GM23338 (cell line): ENCODE measurements at regions not wholly inside any gene's neighbourhood (a gene's known extent, or its start where the extent isn't known, plus 50 kb on each side); places are given as distances from the start of the nearest gene placed in this dataset.

ENCODE experiments used
- ATAC-seq: fragments of 200-7000 bp; cut with Tn5 transposase; 3 replicates; pipeline ENCODE4 v1.9.1; 2020
- DNase-seq: peaks from one replicate; pipeline ENCODE4 v3.0.0-alpha.2; 2015; ENCODE audit warnings: low spot score
- H2AFZ ChIP-seq: fragments of 200-600 bp; sonication (generic); 2 replicates; pipeline ENCODE4 v1.8.0; 2016; ENCODE audit warnings: antibody characterized with exemption, mild to moderate bottlenecking, moderate library complexity
- H3F3A ChIP-seq: fragments of 200-600 bp; sonication (generic); replicated peaks from 2 replicates; pipeline ENCODE4 v1.8.0; 2017; ENCODE audit warnings: antibody characterized with exemption, mixed run types, low read depth
- H3K27ac ChIP-seq: fragments of 200-600 bp; sonication (generic); 2 replicates; pipeline ENCODE4 v1.6.1; 2016; ENCODE audit warnings: low read depth
- H3K27me3 ChIP-seq: fragments of 200-600 bp; sonication (generic); 2 replicates; pipeline ENCODE4 v1.8.0; 2016; ENCODE audit warnings: mild to moderate bottlenecking, mixed run types, moderate library complexity; ENCODE audit not compliant: insufficient read depth
- H3K36me3 ChIP-seq: fragments of 200-600 bp; sonication (generic); 2 replicates; pipeline ENCODE4 v1.8.0; 2016; ENCODE audit warnings: mild to moderate bottlenecking; ENCODE audit not compliant: insufficient read depth
- H3K4me1 ChIP-seq: fragments of 200-600 bp; sonication (generic); 2 replicates; pipeline ENCODE4 v1.8.0; 2016; ENCODE audit warnings: mild to moderate bottlenecking, moderate library complexity; ENCODE audit not compliant: insufficient read depth
- H3K4me2 ChIP-seq: fragments of 200-600 bp; sonication (generic); 2 replicates; pipeline ENCODE4 v1.7.1; 2017; ENCODE audit warnings: mixed run types
- H3K4me3 ChIP-seq: fragments of 200-600 bp; sonication (generic); 2 replicates; pipeline ENCODE4 v1.6.1; 2016; ENCODE audit warnings: mixed run types
- H3K79me2 ChIP-seq: fragments of 200-600 bp; sonication (generic); replicated peaks from 2 replicates; pipeline ENCODE4 v1.8.0; 2017; ENCODE audit warnings: mild to moderate bottlenecking; ENCODE audit not compliant: insufficient read depth
- H3K9me2 ChIP-seq: fragments of 200-600 bp; sonication (generic); 2 replicates; pipeline ENCODE4 v1.8.0; 2017; ENCODE audit not compliant: insufficient read depth
- H4K20me1 ChIP-seq: fragments of 200-600 bp; sonication (generic); replicated peaks from 2 replicates; pipeline ENCODE4 v1.8.0; 2017; ENCODE audit warnings: mild to moderate bottlenecking; ENCODE audit not compliant: insufficient read depth
- H3K27ac Mint-ChIP-seq: 2 replicates; pipeline ENCODE4 v1.8.0; 2020; ENCODE audit warnings: inconsistent platforms, mild to moderate bottlenecking, moderate library complexity, mixed read lengths
- H3K27me3 Mint-ChIP-seq: 3 replicates; pipeline ENCODE4 v1.8.0; 2022; ENCODE audit warnings: low read depth, mild to moderate bottlenecking, moderate library complexity, mixed read lengths, inconsistent platforms; ENCODE audit not compliant: insufficient read depth, poor library complexity
- H3K36me3 Mint-ChIP-seq: 3 replicates; pipeline ENCODE4 v1.8.0; 2021; ENCODE audit warnings: low read depth, mild to moderate bottlenecking, inconsistent platforms, moderate library complexity, mixed read lengths
- H3K4me1 Mint-ChIP-seq: 3 replicates; pipeline ENCODE4 v1.8.0; 2020; ENCODE audit warnings: mild to moderate bottlenecking, inconsistent platforms, mixed read lengths
- H3K4me3 Mint-ChIP-seq: 3 replicates; pipeline ENCODE4 v1.8.0; 2021; ENCODE audit warnings: moderate library complexity, mild to moderate bottlenecking, inconsistent platforms, mixed read lengths
- H3K9me3 Mint-ChIP-seq: 3 replicates; pipeline ENCODE4 v1.8.0; 2020; ENCODE audit warnings: moderate library complexity, mild to moderate bottlenecking, inconsistent platforms, mixed read lengths
- CREB1 ChIP-seq: fragments of 250-450 bp; sonication (Bioruptor Pico); IDR thresholded peaks from 2 replicates; pipeline ENCODE4 v1.5.0; 2020; ENCODE audit warnings: low read depth, mild to moderate bottlenecking, moderate library complexity
- CTCF ChIP-seq, 2 experiments: fragments of 200-600 bp in 1 of 2; sonication (generic) in 1 of 2; conservative IDR thresholded peaks; 2 replicates each; pipeline versions ENCODE4 v1.5.1 to v1.6.1; 2016 to 2017; ENCODE audit warnings: antibody characterized with exemption in 2 of 2, low read depth in 2 of 2, mild to moderate bottlenecking in 2 of 2, moderate library complexity in 1 of 2
- ETS1 ChIP-seq: IDR thresholded peaks from 2 replicates; pipeline ENCODE4 v1.6.1; 2016; ENCODE audit warnings: antibody characterized with exemption
- EZH2 ChIP-seq: fragments of 200-600 bp; sonication (generic); IDR thresholded peaks from one replicate; pipeline ENCODE4 v1.8.0; 2017; ENCODE audit warnings: antibody characterized with exemption, mild to moderate bottlenecking, low read depth; ENCODE audit not compliant: unreplicated experiment
- EZH2phosphoT487 ChIP-seq: fragments of 200-600 bp; sonication (generic); IDR thresholded peaks from one replicate; pipeline ENCODE4 v1.8.1; 2018; ENCODE audit warnings: antibody characterized with exemption; ENCODE audit not compliant: unreplicated experiment
- JUNB ChIP-seq: IDR thresholded peaks from one replicate; pipeline ENCODE4 v1.6.1; 2016; ENCODE audit warnings: antibody characterized with exemption; ENCODE audit not compliant: unreplicated experiment
- NANOG ChIP-seq: IDR thresholded peaks from 2 replicates; pipeline ENCODE4 v1.6.1; 2016; ENCODE audit warnings: antibody characterized with exemption, borderline replicate concordance
- POLR2AphosphoS5 ChIP-seq: IDR thresholded peaks from 2 replicates; pipeline ENCODE4 v1.6.1; 2016; ENCODE audit warnings: antibody characterized with exemption, low read depth
- STAT1 ChIP-seq: IDR thresholded peaks from one replicate; pipeline ENCODE4 v1.6.1; 2016; ENCODE audit warnings: antibody characterized with exemption; ENCODE audit not compliant: unreplicated experiment
- ZNF114 ChIP-seq: fragments of 250-450 bp; sonication (Bioruptor Pico); IDR thresholded peaks from 2 replicates; pipeline ENCODE4 v1.5.0; 2020; ENCODE audit warnings: mild to moderate bottlenecking, moderate library complexity
- ZNF331 ChIP-seq: fragments of 250-450 bp; sonication (Bioruptor Pico); IDR thresholded peaks from 2 replicates; pipeline ENCODE4 v1.5.0; 2020; ENCODE audit warnings: low read depth, mild to moderate bottlenecking, moderate library complexity
- ZNF462 ChIP-seq: fragments of 250-450 bp; sonication (Bioruptor Pico); IDR thresholded peaks from 2 replicates; pipeline ENCODE4 v1.5.0; 2020; ENCODE audit warnings: mild to moderate bottlenecking, moderate library complexity

GRCh38 chr3:6452974-6453373 is 407.9 kb upstream of the GRM7 start:
- no peaks in the 10 kb centered on the region for H3K36me3 Mint-ChIP-seq
- H3K4me3 Mint-ChIP-seq, result no peak overlapping the region
- no peak for DNase-seq

More at GRCh38 chr3:6452974-6453373, 407.9 kb upstream of the GRM7 start:
- no peaks in the 10 kb centered on the region for H3K27me3 ChIP-seq
- Mint-ChIP-seq H3K27ac (no peak overlapping the region), H3K27me3 (peaks cover 1% of the 10 kb centered on the region), H3K4me1 (0 out of 3 replicates have a peak, but pooled peaks cover 2% of the 10 kb centered on the region), H3K9me3 (peaks cover 74% of the 10 kb centered on the region)
- H3K79me2 ChIP-seq, result no peaks in the 10 kb centered on the region
- no peak overlapping the region for H2AFZ ChIP-seq
- no peaks in the 10 kb centered on the region for H3F3A ChIP-seq
- H3K4me3 ChIP-seq, result no peak overlapping the region
- H3K4me2 ChIP-seq, result no peak overlapping the region
- ATAC-seq, result no peak
- no peak for TF ChIP-seq JUNB
- TF ChIP-seq CTCF (conservative IDR thresholded peaks at IDR 0.05; ENCODE audit: low read depth in 2 of 2), result no peak
- TF ChIP-seq CREB1 (CRISPR knock-in tag), result no peak
- no peak for TF ChIP-seq ZNF114 (CRISPR knock-in tag)
- no peak for TF ChIP-seq POLR2AphosphoS5
- no peak for TF ChIP-seq STAT1
- no peak for TF ChIP-seq NANOG
- no peak for TF ChIP-seq EZH2phosphoT487
- no peak for TF ChIP-seq ZNF462 (CRISPR knock-in tag)
- no peak for TF ChIP-seq ETS1
- TF ChIP-seq ZNF331 (CRISPR knock-in tag), result no peak
- TF ChIP-seq EZH2, result no peak
- no peaks in the 10 kb centered on the region for H4K20me1 ChIP-seq
- H3K4me1 ChIP-seq, result no peaks in the 10 kb centered on the region
- H3K36me3 ChIP-seq, result peaks cover 3% of the 10 kb centered on the region; the same call in 1 of the 2 replicates
- H3K9me2 ChIP-seq, result no peaks in the 10 kb centered on the region
- no peak overlapping the region for H3K27ac ChIP-seq
